HG02642 (cell line): ENCODE measurements at regions not wholly inside any gene's neighbourhood (a gene's known extent, or its start where the extent isn't known, plus 50 kb on each side); places are given as distances from the start of the nearest gene placed in this dataset.
"Not testable (repeated sequence)": the region's sequence is repeated elsewhere in the genome, so short reads cannot be mapped to it uniquely, and the experiment has no call there.

ENCODE experiments used
- ATAC-seq: cut with Tn5 transposase; IDR thresholded peaks from one replicate; pipeline ENCODE4 v1.9.1; 2021; ENCODE audit warnings: mild to moderate bottlenecking; ENCODE audit not compliant: unreplicated experiment, poor library complexity

DNA sequence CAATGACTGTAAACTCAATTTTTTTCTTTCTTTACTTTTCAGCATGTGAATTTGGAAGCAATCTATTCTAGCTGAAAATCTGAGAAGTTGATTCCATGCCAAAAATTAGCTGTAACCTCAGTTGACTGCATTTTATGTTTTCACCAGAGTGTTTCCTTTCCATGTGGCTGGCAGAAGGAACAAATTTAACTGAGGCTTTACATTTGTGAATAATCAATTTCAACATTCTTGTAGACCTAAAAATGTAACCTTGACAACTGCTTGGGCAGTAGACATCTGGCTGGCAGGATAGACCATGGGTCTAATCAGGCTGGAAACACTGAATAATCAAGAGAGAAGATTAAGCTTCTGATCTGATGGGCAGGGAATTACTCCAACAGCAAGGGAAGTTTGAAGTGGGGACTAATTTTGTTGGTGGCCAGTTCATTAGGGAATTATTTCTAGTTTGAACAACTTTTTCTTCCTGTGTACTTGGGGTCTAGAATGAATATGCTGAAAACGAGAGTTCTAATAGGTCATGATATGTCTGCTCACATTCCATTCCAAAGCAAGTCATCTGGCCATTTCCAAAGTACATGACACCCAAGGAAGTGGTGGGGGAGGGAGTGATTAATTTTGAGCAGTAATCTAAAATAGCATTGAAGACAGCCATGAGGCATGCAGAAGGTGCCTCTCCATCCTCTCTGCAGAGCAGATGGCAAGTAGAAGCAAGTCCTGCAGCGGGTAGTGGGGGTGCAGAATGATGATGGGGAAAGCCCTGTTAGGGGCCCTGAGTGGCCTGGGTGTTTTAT, 68.2 kb downstream of the ATP23 start:
- ATAC-seq: no peak

- ATAC-seq: no peak
Observed at GRCh38 chr12:58011676-58012075, 70.3 kb downstream of the ATP23 start.

GRCh38 chr12:58022379-58023020, 81.1 kb downstream of the ATP23 start:
- not testable (repeated sequence) for ATAC-seq

DNA sequence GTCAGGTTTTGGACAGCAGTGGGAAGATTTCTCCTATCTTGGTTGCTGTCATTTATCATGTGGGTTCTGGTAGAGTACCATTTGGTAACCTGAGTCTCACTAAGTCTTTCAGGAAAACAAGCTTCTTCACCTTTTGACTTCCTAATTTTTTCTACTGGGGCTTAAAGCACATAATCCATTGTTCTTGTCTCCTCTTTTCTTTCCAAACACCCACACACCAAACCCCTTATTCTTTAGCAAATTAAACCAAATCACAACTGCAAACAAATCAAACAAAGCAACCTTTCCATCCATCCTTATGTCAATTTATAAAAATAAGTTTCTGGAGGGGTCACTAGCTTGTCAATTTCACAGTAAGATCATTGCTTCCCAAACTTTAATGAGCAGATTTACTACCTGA, 84.1 kb downstream of the ATP23 start:
- ATAC-seq: no peak

- ATAC-seq: no peak
Observed at GRCh38 chr12:58026426-58026825, 85.1 kb downstream of the ATP23 start.

GRCh38 chr12:58026897-58027891, 85.8 kb downstream of the ATP23 start:
- ATAC-seq: no peak

- ATAC-seq: no peak
Observed at GRCh38 chr12:58028294-58028693, 86.9 kb downstream of the ATP23 start.

- ATAC-seq: no peak
Observed at GRCh38 chr12:58029260-58029659, 87.9 kb downstream of the ATP23 start.

GRCh38 chr12:58030566-58031279, 89.4 kb downstream of the ATP23 start:
- ATAC-seq: no peak

GRCh38 chr12:58032156-58032555, 90.8 kb downstream of the ATP23 start:
- ATAC-seq: no peak

DNA sequence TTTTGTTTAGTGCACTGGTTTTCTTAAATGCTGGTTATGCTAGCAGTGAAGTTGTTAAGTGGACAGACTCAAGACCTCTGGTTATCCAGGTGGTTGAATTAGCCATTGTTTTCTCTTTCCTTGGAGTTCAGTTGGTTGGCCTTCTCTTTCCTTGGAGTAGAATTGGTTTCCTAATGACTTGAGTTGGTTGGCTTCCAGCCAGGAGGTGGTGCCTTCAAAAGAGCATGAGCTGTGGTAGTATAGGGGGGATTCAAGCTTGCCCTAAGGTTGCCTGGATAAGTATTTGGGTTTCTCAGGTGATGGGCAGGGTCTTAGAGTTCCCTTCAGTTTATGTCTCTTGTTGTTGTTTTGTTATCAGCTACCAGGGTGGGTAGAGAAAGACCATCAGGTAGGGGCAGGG, 92.5 kb downstream of the ATP23 start:
- no peak for ATAC-seq

DNA sequence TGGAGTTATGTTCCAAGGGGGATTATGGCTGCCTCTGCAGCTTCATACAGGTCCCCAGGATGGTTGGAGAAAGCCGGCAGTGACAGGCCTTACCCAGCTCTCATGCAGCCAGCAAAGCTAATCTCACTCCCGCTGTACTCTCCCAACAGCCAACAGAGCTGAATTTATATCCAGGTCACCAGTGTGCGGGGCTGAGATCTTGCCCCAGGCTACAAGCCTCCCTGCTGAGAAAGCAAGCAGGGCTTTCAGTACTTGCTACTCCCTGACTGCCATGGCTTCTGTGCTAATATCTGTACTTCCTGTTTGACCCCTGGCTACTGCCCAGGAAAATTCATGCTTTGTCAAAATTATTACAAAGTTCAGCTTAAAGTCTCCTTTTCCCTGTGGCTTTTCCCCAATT, 92.9 kb downstream of the ATP23 start:
- no peak for ATAC-seq

DNA sequence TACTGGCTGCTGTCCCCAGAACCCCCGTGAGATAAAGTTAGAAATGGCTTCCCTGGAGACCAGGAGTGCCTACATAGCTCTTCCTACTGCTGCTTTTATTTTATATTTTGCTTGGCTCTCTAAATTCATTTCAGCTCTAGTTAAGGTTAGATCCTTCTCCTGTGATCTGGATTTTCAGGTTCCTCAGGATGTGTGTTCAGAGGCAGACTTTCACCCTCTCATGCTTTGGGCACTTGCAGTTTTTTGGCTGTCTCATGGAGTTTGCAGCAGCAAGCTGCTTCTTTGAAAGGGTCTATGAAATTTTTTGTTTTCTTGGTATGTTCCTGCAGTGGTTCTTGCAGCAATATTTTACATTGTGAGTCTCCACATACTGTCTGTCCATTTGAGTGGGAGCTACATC, 93.3 kb downstream of the ATP23 start:
- no peak for ATAC-seq

- no peak for ATAC-seq
Observed at GRCh38 chr12:58041441-58041840, 100.1 kb downstream of the ATP23 start.

DNA sequence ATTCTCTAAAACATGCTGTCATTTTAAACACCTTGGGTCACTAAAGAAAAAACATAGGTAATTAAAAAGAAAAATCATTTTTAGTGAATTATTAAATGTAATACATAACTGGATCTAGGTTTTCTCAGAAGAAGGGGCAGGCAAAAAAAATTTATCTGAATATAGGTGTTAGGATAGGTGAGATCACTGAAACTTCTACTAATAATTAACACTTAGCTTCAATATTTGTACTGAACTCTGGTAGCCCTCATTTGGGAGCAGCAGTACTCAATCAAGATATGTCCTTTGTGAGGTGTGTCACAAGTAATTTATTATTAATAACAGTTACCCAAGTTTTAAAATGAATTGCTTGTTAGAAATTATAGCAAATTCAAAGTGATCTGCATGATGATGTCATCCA, 103.6 kb downstream of the ATP23 start:
- ATAC-seq: no peak

- no peak for ATAC-seq
Observed at GRCh38 chr12:58046271-58046670, 104.9 kb downstream of the ATP23 start.

DNA sequence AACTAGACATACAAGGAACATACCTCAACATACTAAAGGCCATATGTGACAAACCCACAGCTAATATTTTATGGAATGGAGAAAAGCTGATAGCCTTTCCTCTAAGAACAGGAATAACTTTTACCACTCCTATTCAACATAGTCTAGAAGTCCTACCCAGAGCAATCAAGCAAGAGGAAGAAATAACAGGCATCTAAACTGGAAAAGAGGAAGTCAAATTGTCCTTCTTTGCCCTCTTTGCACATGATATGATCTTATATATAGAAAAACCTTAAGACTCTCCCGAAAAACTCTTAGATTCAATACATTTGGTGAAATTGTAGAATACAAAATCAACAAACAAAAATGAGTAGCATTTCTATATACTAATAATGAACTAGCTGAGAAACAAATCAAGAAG, 110.0 kb downstream of the ATP23 start:
- ATAC-seq: no peak

DNA sequence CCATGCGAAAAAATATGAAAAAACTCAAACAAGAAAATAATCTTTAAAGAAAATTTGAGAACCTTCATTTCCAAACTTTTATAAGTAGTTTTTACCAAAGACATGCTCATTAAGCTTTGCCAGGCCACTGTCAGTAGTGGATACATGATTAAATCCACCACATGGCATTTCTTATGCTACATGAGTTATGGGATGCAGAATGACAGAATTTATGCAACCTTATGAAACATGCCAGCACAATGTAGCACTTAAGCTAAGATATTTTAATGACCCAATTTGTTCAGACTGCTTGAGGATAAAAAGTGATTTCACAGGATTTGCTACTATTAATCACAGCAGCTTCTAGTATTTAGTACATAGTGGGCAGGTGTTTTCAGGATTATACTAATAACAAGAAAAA, 123.3 kb downstream of the ATP23 start:
- no peak for ATAC-seq

DNA sequence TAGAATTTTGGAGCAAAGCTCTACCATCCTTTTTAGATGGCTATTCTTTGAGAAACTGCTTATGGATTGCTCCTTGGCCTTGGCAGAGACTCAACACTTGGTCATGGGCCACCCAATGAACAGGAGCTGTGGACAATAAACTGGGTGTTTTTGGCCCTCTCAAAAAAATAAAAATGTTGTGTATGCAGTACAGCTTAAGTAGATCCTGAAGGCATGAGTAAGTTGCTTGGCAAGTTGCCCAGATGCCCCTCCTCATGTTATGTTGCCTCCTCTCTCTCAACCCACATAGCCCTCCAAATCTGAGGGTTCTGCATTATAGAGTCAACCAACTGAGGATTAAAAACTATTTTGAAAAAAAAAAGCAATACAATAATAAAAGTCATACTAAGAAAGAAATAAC, 124.9 kb downstream of the ATP23 start:
- ATAC-seq: no peak
